GM13977 (cell line): ENCODE measurements at regions not wholly inside any gene's neighbourhood (a gene's known extent, or its start where the extent isn't known, plus 50 kb on each side); places are given as distances from the start of the nearest gene placed in this dataset.

Experiments
- DNase-seq: peaks from one replicate; pipeline ENCODE4 v3.0.0; 2012; ENCODE audit warnings: low spot score
- CTCF ChIP-seq: IDR thresholded peaks from 2 replicates; pipeline ENCODE4 v1.5.1; 2012; ENCODE audit warnings: mild to moderate bottlenecking, control low read depth; ENCODE audit not compliant: insufficient read depth; ENCODE audit errors: extremely low read depth, missing control alignments
- in situ Hi-C: fragments of 300-500 bp; cut with MboI; formaldehyde crosslinking; loops from one replicate; pipeline ENCODE4 v1.12.0; 2022; ENCODE audit warnings: low sequenced_read_pairs, low pct_unique_long_range_greater_than_20kb, mixed read lengths, inconsistent platforms; ENCODE audit not compliant: unreplicated experiment

DNA sequence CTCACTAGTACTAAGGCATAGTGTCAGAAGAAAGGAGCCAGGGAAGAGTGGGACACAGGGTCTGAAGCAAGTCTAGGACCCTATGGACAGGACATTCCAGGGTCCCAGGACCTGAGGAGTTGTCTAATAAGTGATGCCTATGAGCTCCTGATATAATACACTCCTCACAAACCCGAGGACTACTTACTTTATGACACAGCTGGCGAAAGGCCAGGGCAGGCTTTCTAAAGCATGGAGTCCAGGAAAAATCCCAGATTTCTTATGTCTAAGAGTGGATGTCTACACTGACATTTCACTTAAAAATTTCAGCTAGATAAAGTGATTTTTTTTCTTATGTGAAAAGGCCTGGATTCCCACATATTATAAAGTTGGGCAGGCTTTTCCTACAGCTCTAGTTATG is 502.2 kb upstream of the SETBP1 start:
- no peak for DNase-seq
- in situ Hi-C loops = no loop called here
- no peak for TF ChIP-seq CTCF

- in situ Hi-C loops = no loop called here
- DNase-seq = no peak
- TF ChIP-seq CTCF = no peak
Measured at GRCh38 chr18:44179693-44180092, 501.0 kb upstream of the SETBP1 start.

DNA sequence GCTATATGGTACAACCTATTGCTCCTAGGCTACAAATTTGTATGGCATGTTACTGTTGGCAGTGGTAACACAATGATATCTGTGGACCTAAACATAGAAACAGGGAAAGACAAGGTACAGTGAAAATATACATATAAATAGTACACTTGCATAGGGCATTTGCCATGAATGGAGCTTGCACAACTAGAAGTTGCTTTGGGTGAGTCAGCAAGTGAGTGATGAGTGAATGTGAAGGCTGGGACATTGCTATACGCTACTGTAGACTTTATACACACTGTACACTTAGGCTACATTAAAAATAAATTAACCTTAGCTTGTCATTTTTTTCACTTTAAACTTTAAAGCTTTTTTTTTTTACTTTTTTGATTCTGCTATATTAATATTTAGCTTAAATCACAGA is 500.0 kb upstream of the SETBP1 start:
- in situ Hi-C loops = no loop called here
- no peak for TF ChIP-seq CTCF
- no peak for DNase-seq

DNA sequence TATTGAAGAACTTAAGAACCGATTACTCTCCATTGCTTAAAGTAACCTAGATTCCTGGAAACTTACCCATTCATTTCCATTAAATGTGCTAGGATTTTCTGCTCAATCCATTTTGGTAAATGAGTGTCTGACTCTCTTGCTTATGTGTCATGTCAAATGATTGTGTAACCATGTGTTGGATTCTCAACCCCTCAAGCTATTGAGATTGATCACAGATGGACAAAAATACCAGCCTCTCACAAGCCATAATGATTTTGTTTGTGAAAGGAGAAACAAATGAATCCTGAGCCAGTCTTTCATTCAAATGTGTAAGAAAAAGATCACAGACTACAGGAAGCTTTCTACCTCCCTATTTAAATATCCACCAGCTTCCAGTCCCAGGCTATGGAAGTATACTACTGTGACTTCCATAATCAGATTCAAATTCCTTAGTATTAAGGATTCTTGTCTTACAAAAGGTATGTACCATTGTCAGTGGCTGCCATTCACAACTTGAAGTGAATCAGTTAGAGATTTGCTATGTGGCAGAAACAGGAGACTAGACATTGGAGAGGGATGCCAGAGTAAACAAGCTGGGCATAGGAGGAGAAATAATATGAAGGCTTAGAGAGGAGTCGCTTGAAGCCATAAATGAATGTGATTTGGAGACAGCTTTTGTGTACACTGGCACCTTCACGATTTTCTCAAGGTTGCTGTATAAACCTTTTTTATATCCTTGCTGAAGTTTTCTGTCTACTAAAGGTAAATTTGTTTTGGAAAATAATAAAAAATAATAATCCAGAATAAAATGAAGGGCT is 498.5 kb upstream of the SETBP1 start:
- in situ Hi-C loops = no loop called here
- no peak for TF ChIP-seq CTCF
- no peak for DNase-seq

- no peak for TF ChIP-seq CTCF
- DNase-seq = no peak
- in situ Hi-C loops = no loop called here
Measured at GRCh38 chr18:44186001-44186400, 494.7 kb upstream of the SETBP1 start.

DNA sequence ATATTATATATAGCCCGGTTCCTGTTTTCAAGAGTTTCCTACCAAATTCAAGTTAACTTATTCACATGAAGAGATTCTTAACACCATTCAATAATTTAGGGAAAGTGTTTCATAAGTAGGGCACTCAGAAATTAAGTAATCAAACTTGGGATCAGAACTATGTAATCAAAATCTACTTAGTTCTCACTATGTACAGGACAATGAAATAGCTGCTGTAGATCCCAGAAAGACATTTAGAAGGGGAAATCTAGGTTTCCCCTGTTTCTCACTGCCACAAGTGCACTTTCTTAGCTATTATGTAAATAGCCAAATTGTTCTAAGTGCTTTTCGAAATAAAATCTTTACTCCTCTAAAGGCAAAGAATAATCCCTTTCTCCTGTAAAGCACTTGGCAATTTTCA is 493.6 kb upstream of the SETBP1 start:
- no peak for DNase-seq
- in situ Hi-C loops = no loop called here
- TF ChIP-seq CTCF = no peak
